A673 (cell line): ENCODE measurements at regions not wholly inside any gene's neighbourhood (a gene's known extent, or its start where the extent isn't known, plus 50 kb on each side); places are given as distances from the start of the nearest gene placed in this dataset.

ENCODE experiments used
- BruUV-seq: library from RNA; stranded (reverse); fragments of 400-500 nt; replicated peaks from 2 replicates; lab custom pipeline; 2021; lab: Mats Ljungman, UMichigan
- CTCF ChIA-PET: fragments of 300-600 bp; sonication (Branson Sonifier 250); formaldehyde crosslinking; loops from one replicate; lab custom pipeline; 2022; ENCODE audit warnings: antibody characterized with exemption; lab: Charles Lee
- POLR2A ChIA-PET: fragments of 300-600 bp; sonication (Branson Sonifier 250); formaldehyde crosslinking; loops from one replicate; lab custom pipeline; 2022; ENCODE audit warnings: antibody characterized with exemption; ENCODE audit not compliant: low non-redundant PET; lab: Charles Lee
- DNase-seq: peaks from one replicate; pipeline ENCODE4 v3.0.0-alpha.2; 2015; ENCODE audit warnings: low spot score
- H3K27ac ChIP-seq: fragments of 200-600 bp; sonication (generic); 2 replicates; pipeline ENCODE4 v1.5.1; 2016; ENCODE audit warnings: mixed run types, low read depth, mild to moderate bottlenecking, mixed read lengths, antibody characterized with exemption, low read length; ENCODE audit not compliant: poor library complexity, severe bottlenecking
- H3K27me3 ChIP-seq: fragments of 200-600 bp; sonication (generic); replicated peaks from 2 replicates; pipeline ENCODE4 v1.6.1; 2017; ENCODE audit warnings: mixed run types, low read depth, mild to moderate bottlenecking, mixed read lengths, antibody characterized with exemption, low read length; ENCODE audit not compliant: insufficient read depth, poor library complexity
- H3K36me3 ChIP-seq: fragments of 200-600 bp; sonication (generic); 2 replicates; pipeline ENCODE4 v1.6.1; 2016; ENCODE audit warnings: mixed run types, mild to moderate bottlenecking, mixed read lengths, antibody characterized with exemption, low read length; ENCODE audit not compliant: insufficient read depth, poor library complexity, severe bottlenecking
- H3K4me1 ChIP-seq: fragments of 200-600 bp; sonication (generic); 2 replicates; pipeline ENCODE4 v1.6.1; 2017; ENCODE audit warnings: mixed run types, mild to moderate bottlenecking, mixed read lengths, antibody characterized with exemption, low read length; ENCODE audit not compliant: insufficient read depth, poor library complexity, severe bottlenecking
- H3K4me3 ChIP-seq: fragments of 200-600 bp; sonication (generic); 2 replicates; pipeline ENCODE4 v1.5.1; 2016; ENCODE audit warnings: low read depth, mixed run types, mild to moderate bottlenecking, mixed read lengths, low read length; ENCODE audit not compliant: poor library complexity, severe bottlenecking
- H3K9me3 ChIP-seq: fragments of 200-600 bp; sonication (generic); 2 replicates; pipeline ENCODE4 v1.6.1; 2016; ENCODE audit warnings: mixed run types, low read depth, mild to moderate bottlenecking, mixed read lengths, antibody characterized with exemption, low read length; ENCODE audit not compliant: poor library complexity, severe bottlenecking
- EZH2 ChIP-seq: fragments of 200-600 bp; sonication (generic); IDR thresholded peaks from 2 replicates; pipeline ENCODE4 v1.6.1; 2017; ENCODE audit warnings: borderline replicate concordance, low read depth, mild to moderate bottlenecking, mixed read lengths, antibody characterized with exemption, low read length; ENCODE audit not compliant: poor library complexity, severe bottlenecking
- intact Hi-C: fragments of 100-400 bp; cut with micrococcal nuclease; formaldehyde crosslinking; loops from one replicate; pipeline ENCODE4 v1.10.0; 2022; ENCODE audit not compliant: unreplicated experiment
- TF ChIP-seq, protein P1 (sequence below): fragments of 300-800, 200-600 bp; sonication (generic); conservative IDR thresholded peaks from 2 replicates; pipeline ENCODE4 v1.5.1; 2017; ENCODE audit warnings: low read depth, mild to moderate bottlenecking, antibody characterized with exemption, low read length, moderate library complexity, mixed read lengths

DNA sequence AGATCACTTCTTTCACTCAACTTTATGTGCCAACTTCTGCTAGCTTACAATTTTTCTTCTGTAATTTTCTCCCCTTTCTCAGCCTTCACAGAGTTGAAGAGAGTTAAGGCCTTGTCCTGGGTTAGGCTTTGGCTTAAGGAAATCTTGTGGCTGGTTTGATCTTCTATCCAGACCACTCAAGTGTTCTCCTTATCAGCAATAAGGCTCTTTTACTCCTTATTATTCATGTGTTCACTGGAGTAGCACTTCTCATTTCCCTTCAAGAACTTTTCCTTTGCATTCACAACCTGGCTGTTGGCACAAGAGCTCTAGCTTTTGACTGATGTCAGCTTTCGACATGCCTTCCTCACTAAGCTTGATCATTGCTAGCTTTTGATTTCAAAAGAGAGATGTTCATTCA lies 86.9 kb upstream of the ALDH1B1 start:
- CTCF ChIA-PET: no interaction called here
- no peak overlapping the region for H3K27ac ChIP-seq
- intact Hi-C loops: no loop called here

DNA sequence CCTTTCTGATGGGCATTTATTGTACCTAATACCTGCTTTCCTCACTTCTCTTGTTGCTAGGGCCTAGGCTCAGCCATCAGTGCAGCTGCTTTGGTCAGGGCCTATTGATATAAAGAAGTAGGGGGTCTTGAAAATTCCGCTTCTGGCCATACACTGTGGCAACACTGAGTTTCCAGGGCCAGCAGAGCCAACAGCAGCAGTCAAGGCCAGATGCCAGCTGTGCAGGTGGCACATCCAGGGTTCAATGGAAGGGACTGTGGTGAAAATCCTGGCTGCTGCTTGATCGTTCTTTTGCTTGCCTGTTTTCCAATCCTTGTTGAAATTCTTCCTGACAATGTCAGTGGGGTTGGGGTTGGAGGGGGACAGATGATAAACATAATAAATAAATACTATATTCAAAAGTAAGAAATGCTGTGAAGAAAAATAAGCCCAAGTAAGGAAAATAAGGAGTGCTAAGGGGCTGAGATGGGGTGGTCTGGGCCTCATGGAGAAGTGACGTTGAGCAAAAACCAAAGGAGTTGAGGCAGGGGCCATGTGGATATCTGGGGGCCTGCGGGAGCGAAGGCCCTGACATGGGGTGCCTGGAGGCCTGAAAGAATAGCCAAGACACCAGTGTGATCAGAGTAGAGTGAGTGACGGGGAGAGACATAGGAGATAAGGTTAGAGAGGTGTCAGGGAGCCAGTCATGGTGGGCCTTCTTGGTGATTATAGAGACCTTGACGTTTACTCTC lies 91.0 kb upstream of the ALDH1B1 start:
- intact Hi-C loops: no loop called here
- no peak for DNase-seq
- TF ChIP-seq, protein P1, sequence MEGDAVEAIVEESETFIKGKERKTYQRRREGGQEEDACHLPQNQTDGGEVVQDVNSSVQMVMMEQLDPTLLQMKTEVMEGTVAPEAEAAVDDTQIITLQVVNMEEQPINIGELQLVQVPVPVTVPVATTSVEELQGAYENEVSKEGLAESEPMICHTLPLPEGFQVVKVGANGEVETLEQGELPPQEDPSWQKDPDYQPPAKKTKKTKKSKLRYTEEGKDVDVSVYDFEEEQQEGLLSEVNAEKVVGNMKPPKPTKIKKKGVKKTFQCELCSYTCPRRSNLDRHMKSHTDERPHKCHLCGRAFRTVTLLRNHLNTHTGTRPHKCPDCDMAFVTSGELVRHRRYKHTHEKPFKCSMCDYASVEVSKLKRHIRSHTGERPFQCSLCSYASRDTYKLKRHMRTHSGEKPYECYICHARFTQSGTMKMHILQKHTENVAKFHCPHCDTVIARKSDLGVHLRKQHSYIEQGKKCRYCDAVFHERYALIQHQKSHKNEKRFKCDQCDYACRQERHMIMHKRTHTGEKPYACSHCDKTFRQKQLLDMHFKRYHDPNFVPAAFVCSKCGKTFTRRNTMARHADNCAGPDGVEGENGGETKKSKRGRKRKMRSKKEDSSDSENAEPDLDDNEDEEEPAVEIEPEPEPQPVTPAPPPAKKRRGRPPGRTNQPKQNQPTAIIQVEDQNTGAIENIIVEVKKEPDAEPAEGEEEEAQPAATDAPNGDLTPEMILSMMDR: no peak
- TF ChIP-seq EZH2: no peak
- H3K27me3 ChIP-seq: no peaks in the 10 kb centered on the region
- POLR2A ChIA-PET: no interaction called here
- H3K36me3 ChIP-seq: no peaks in the 10 kb centered on the region
- no peak overlapping the region for H3K4me3 ChIP-seq
- H3K27ac ChIP-seq: no peak overlapping the region
- no peaks in the 10 kb centered on the region for H3K9me3 ChIP-seq
- no TSS peak for BruUV-seq
- CTCF ChIA-PET: no interaction called here
- no peaks in the 10 kb centered on the region for H3K4me1 ChIP-seq

More for the DNA sequence above, 86.9 kb upstream of the ALDH1B1 start:
- no peak for DNase-seq
- POLR2A ChIA-PET: no interaction called here
- Histone ChIP-seq H3K9me3 (no peaks in the 10 kb centered on the region), H3K4me3 (no peak overlapping the region), H3K36me3 (no peaks in the 10 kb centered on the region), H3K4me1 (no peaks in the 10 kb centered on the region), H3K27me3 (no peaks in the 10 kb centered on the region)
- TF ChIP-seq, protein P1: no peak
- no peak for TF ChIP-seq EZH2
- no TSS peak for BruUV-seq

DNA sequence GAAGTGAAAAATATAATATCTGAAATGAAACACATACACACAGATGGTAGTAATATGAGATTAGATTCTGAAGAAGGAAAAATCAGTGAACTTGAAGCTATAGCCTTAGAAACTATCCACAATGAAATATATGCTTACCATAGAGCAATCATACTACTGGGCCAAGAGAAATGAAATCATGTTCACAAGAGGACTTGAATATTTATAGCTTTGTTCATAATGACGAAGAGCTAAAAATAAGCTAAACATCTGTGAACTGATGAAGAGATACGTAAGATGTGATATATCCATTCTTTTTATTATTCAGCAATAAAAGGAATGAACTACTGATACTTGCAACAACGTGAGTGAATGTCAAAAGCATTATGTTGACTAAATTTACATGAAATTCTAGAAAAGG lies 92.6 kb upstream of the ALDH1B1 start:
- CTCF ChIA-PET: no interaction called here
- POLR2A ChIA-PET: no interaction called here
- TF ChIP-seq, protein P1: no peak
- TF ChIP-seq EZH2: no peak
- Histone ChIP-seq H3K36me3 (no peaks in the 10 kb centered on the region), H3K27ac (no peak overlapping the region), H3K4me3 (no peak overlapping the region), H3K9me3 (no peaks in the 10 kb centered on the region), H3K27me3 (no peaks in the 10 kb centered on the region), H3K4me1 (no peaks in the 10 kb centered on the region)
- DNase-seq: no peak
- BruUV-seq: no TSS peak
- intact Hi-C loops: loop anchor here (10.0 kb wide), 1 partner anchor 55 kb away; no protein-coding TSS in a partner anchor
